ENCODE measurements at regions not wholly inside any gene's neighbourhood (a gene's known extent, or its start where the extent isn't known, plus 50 kb on each side); places are given as distances from the start of the nearest gene placed in this dataset.

- Histone ChIP-seq H3K27ac (ENCODE audit: low read depth, low read length, poor library complexity, severe bottlenecking) (no peak overlapping the region), H3K4me1 (ENCODE audit: insufficient read depth, low read length, poor library complexity, severe bottlenecking) (no peaks in the 10 kb centered on the region), H3K9me2 (ENCODE audit: insufficient read depth, low read length) (no peaks in the 10 kb centered on the region), H2AFZ (ENCODE audit: low read length) (no peak overlapping the region), H3K36me3 (ENCODE audit: insufficient read depth, low read length) (no peaks in the 10 kb centered on the region), H3K4me3 (ENCODE audit: low read depth, low read length, poor library complexity, severe bottlenecking) (no peak overlapping the region), H3K9me3 (ENCODE audit: low read length) (no peaks in the 10 kb centered on the region), H3K4me2 (ENCODE audit: low read length) (no peak overlapping the region), H4K20me1 (ENCODE audit: insufficient read depth, low read length) (no peaks in the 10 kb centered on the region), H3K79me2 (ENCODE audit: insufficient read depth, low read depth, low read length) (no peaks in the 10 kb centered on the region)
- no TSS peak for BruUV-seq (replicated peaks)
- TF ChIP-seq EZH2phosphoT487 (IDR thresholded peaks at IDR 0.05; ENCODE audit: borderline replicate concordance, low read depth, low read length) = no peak
- TF ChIP-seq, protein P1, sequence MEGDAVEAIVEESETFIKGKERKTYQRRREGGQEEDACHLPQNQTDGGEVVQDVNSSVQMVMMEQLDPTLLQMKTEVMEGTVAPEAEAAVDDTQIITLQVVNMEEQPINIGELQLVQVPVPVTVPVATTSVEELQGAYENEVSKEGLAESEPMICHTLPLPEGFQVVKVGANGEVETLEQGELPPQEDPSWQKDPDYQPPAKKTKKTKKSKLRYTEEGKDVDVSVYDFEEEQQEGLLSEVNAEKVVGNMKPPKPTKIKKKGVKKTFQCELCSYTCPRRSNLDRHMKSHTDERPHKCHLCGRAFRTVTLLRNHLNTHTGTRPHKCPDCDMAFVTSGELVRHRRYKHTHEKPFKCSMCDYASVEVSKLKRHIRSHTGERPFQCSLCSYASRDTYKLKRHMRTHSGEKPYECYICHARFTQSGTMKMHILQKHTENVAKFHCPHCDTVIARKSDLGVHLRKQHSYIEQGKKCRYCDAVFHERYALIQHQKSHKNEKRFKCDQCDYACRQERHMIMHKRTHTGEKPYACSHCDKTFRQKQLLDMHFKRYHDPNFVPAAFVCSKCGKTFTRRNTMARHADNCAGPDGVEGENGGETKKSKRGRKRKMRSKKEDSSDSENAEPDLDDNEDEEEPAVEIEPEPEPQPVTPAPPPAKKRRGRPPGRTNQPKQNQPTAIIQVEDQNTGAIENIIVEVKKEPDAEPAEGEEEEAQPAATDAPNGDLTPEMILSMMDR (conservative IDR thresholded peaks at IDR 0.05; ENCODE audit: low read length) = no peak
- ChIA-PET CTCF (ENCODE audit: unreplicated experiment) (no interaction called here), POLR2A (no interaction called here)
- DNase-seq (ENCODE audit: low spot score) = no peak
- intact Hi-C loops (cut with micrococcal nuclease; ENCODE audit: unreplicated experiment) = no loop called here
Measured at GRCh38 chr18:64653068-64653467, 504.2 kb upstream of the LINC00305 start.

- H3K4me3 ChIP-seq (ENCODE audit: low read depth, low read length, poor library complexity, severe bottlenecking) = no peak overlapping the region
- no TSS peak for BruUV-seq (replicated peaks)
- no peak overlapping the region for H2AFZ ChIP-seq (ENCODE audit: low read length)
- H3K9me2 ChIP-seq (ENCODE audit: insufficient read depth, low read length) = no peaks in the 10 kb centered on the region
- TF ChIP-seq, protein P1 (conservative IDR thresholded peaks at IDR 0.05; ENCODE audit: low read length) = no peak
- no peak for TF ChIP-seq EZH2phosphoT487 (IDR thresholded peaks at IDR 0.05; ENCODE audit: borderline replicate concordance, low read depth, low read length)
- no peaks in the 10 kb centered on the region for H3K79me2 ChIP-seq (ENCODE audit: insufficient read depth, low read depth, low read length)
- H3K9me3 ChIP-seq (ENCODE audit: low read length) = no peaks in the 10 kb centered on the region
- CTCF ChIA-PET (ENCODE audit: unreplicated experiment) = no interaction called here
- H3K36me3 ChIP-seq (ENCODE audit: insufficient read depth, low read length) = no peaks in the 10 kb centered on the region; the same call in 1 of the 2 replicates
- no peak overlapping the region for H3K27ac ChIP-seq (ENCODE audit: low read depth, low read length, poor library complexity, severe bottlenecking)
- no peak for DNase-seq (ENCODE audit: low spot score)
- intact Hi-C loops (cut with micrococcal nuclease; ENCODE audit: unreplicated experiment) = no loop called here
- no peaks in the 10 kb centered on the region for H3K4me1 ChIP-seq (ENCODE audit: insufficient read depth, low read length, poor library complexity, severe bottlenecking)
- H3K4me2 ChIP-seq (ENCODE audit: low read length) = no peak overlapping the region
- H4K20me1 ChIP-seq (ENCODE audit: insufficient read depth, low read length) = no peaks in the 10 kb centered on the region
- POLR2A ChIA-PET = no interaction called here
Measured at GRCh38 chr18:64650068-64650467, 501.2 kb upstream of the LINC00305 start.

DNA sequence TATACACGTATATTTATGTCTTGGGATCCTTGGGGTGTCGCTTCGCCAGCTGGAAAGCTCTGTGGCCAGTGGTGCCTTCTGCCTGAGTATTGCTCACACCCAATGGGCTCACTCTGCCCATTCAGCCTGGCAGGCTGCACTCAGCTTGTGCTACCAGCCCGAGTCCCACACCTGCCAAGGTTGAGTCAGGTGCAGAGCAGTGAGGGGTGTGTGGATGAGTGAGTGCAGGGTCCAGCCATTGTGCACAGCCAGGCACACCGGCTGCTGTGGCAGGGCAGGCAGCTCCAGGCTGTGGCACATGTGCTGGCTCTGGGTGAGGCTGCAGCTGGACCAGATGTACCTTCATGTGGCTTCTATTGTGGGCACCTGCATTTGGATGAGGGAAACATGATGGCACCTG is 496.9 kb upstream of the LINC00305 start:
- Histone ChIP-seq H3K36me3 (ENCODE audit: insufficient read depth, low read length) (no peaks in the 10 kb centered on the region; the same call in 1 of the 2 replicates), H2AFZ (ENCODE audit: low read length) (no peak overlapping the region), H3K27ac (ENCODE audit: low read depth, low read length, poor library complexity, severe bottlenecking) (no peak overlapping the region), H3K9me2 (ENCODE audit: insufficient read depth, low read length) (no peaks in the 10 kb centered on the region), H3K4me1 (ENCODE audit: insufficient read depth, low read length, poor library complexity, severe bottlenecking) (no peaks in the 10 kb centered on the region), H3K79me2 (ENCODE audit: insufficient read depth, low read depth, low read length) (no peaks in the 10 kb centered on the region), H3K4me2 (ENCODE audit: low read length) (no peak overlapping the region), H3K9me3 (ENCODE audit: low read length) (no peaks in the 10 kb centered on the region), H4K20me1 (ENCODE audit: insufficient read depth, low read length) (no peaks in the 10 kb centered on the region), H3K4me3 (ENCODE audit: low read depth, low read length, poor library complexity, severe bottlenecking) (no peak overlapping the region)
- TF ChIP-seq EZH2phosphoT487 (IDR thresholded peaks at IDR 0.05; ENCODE audit: borderline replicate concordance, low read depth, low read length) = no peak
- TF ChIP-seq, protein P1 (conservative IDR thresholded peaks at IDR 0.05; ENCODE audit: low read length) = no peak
- no TSS peak for BruUV-seq (replicated peaks)
- DNase-seq (ENCODE audit: low spot score) = no peak
- ChIA-PET CTCF (ENCODE audit: unreplicated experiment) (no interaction called here), POLR2A (interaction anchor here (0.5 to 1.2 kb wide), 2 partner anchors 77 to 302 kb away, joined by 3 to 6 read pairs; no protein-coding TSS in a partner anchor)
- intact Hi-C loops (cut with micrococcal nuclease; ENCODE audit: unreplicated experiment) = no loop called here
